Bronchial epithelial cell (primary cell): ENCODE measurements at regions not wholly inside any gene's neighbourhood (a gene's known extent, or its start where the extent isn't known, plus 50 kb on each side); places are given as distances from the start of the nearest gene placed in this dataset.
A peak's percentile ranks its signal among the peaks of the same experiment; 100 is the strongest.

Source experiments
- DNase-seq: peaks from one replicate; pipeline ENCODE4 v3.0.0-alpha.2; 2010; ENCODE audit warnings: low read depth
- FAIRE-seq: peaks from 2 replicates; lab custom pipeline; 2011; peaks lifted over from hg19 to GRCh38; lab: Jason Lieb, UNC
- H3K27me3 ChIP-seq: 2 replicates; pipeline ENCODE4 v1.5.1; 2011; ENCODE audit warnings: low read length; ENCODE audit not compliant: control insufficient read depth, insufficient read depth
- H3K36me3 ChIP-seq: 2 replicates; pipeline ENCODE4 v1.5.1; 2011; ENCODE audit warnings: low read length; ENCODE audit not compliant: control insufficient read depth, insufficient read depth
- H3K4me3 ChIP-seq: 2 replicates; pipeline ENCODE4 v1.5.1; 2011; ENCODE audit warnings: mild to moderate bottlenecking, low read depth, low read length, control low read depth
- CTCF ChIP-seq: IDR thresholded peaks from 2 replicates; pipeline ENCODE4 v1.5.1; 2011; ENCODE audit warnings: mild to moderate bottlenecking, moderate library complexity, low read length, control low read depth, inconsistent platforms; ENCODE audit not compliant: insufficient read depth, severe bottlenecking

GRCh38 chr10:106435081-106435480 is 729.4 kb downstream of the SORCS1 start:
- no peaks in the 10 kb centered on the region for H3K36me3 ChIP-seq
- no peak overlapping the region for H3K4me3 ChIP-seq
- H3K27me3 ChIP-seq, result no peaks in the 10 kb centered on the region
- no peak for TF ChIP-seq CTCF
- peak; percentile 65 for DNase-seq
- FAIRE-seq, result peak; percentile 55

GRCh38 chr10:106424981-106425380 is 739.5 kb downstream of the SORCS1 start:
- no peak overlapping the region for H3K4me3 ChIP-seq
- no peak for FAIRE-seq
- no peaks in the 10 kb centered on the region for H3K27me3 ChIP-seq
- no peak for TF ChIP-seq CTCF
- peak; percentile 86 for DNase-seq
- H3K36me3 ChIP-seq, result no peaks in the 10 kb centered on the region

GRCh38 chr10:106424054-106424453 is 740.5 kb downstream of the SORCS1 start:
- DNase-seq (peak; percentile 99), FAIRE-seq (no peak)
- H3K36me3 ChIP-seq, result no peaks in the 10 kb centered on the region
- TF ChIP-seq CTCF, result no peak
- H3K27me3 ChIP-seq, result no peaks in the 10 kb centered on the region
- H3K4me3 ChIP-seq, result no peak overlapping the region

GRCh38 chr10:106410331-106410730 is 754.2 kb downstream of the SORCS1 start:
- no peak for TF ChIP-seq CTCF
- Histone ChIP-seq H3K27me3 (no peaks in the 10 kb centered on the region), H3K36me3 (no peaks in the 10 kb centered on the region), H3K4me3 (no peak overlapping the region)
- FAIRE-seq (no peak), DNase-seq (no peak)

- no peak for FAIRE-seq
- no peak for TF ChIP-seq CTCF
- Histone ChIP-seq H3K27me3 (no peaks in the 10 kb centered on the region), H3K36me3 (no peaks in the 10 kb centered on the region), H3K4me3 (no peak overlapping the region)
- no peak for DNase-seq
Observed at GRCh38 chr10:106405141-106405540, 759.4 kb downstream of the SORCS1 start.

- Histone ChIP-seq H3K36me3 (no peaks in the 10 kb centered on the region), H3K4me3 (no peak overlapping the region), H3K27me3 (no peaks in the 10 kb centered on the region)
- DNase-seq (no peak), FAIRE-seq (no peak)
- no peak for TF ChIP-seq CTCF
Observed at GRCh38 chr10:106402458-106402857, 762.0 kb downstream of the SORCS1 start.
